ENCODE measurements at regions not wholly inside any gene's neighbourhood (a gene's known extent, or its start where the extent isn't known, plus 50 kb on each side); places are given as distances from the start of the nearest gene placed in this dataset.

DNA sequence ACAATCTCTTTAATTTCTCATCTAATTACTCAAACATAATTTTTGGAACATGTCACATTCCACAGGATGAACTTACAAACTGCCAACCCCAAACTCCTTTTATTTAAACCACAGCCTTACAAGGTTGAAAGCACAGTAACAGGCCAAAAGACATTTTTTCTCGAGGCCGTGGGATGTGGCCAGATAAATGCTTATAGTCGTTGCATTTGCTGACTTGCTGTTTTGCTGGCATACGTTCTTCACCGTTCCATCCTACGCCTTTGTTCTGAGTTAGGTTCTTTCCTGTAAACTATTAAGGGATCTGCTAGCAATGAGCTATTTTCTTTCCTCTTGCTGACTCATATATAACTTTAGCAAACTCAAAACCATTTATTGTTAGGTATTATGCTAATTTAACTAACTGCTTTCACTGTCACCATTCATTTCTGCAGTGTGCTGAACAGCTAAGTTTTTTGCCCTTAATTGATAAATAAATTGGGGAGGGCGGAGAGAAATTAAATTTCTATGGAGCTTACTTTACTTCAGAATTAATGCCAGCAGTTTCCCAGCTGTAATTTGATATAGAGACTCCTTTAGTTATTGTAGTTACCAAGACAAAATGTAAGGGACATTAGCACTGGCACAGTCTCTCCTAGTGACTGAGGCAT, 135.1 kb upstream of the PACRGL start:
- no peaks in the 10 kb centered on the region for H3K9me3 ChIP-seq (ENCODE audit: low read depth)
- no peak overlapping the region for H3K4me3 ChIP-seq
- H3K27ac ChIP-seq: no peak overlapping the region
- TF ChIP-seq, protein P1, sequence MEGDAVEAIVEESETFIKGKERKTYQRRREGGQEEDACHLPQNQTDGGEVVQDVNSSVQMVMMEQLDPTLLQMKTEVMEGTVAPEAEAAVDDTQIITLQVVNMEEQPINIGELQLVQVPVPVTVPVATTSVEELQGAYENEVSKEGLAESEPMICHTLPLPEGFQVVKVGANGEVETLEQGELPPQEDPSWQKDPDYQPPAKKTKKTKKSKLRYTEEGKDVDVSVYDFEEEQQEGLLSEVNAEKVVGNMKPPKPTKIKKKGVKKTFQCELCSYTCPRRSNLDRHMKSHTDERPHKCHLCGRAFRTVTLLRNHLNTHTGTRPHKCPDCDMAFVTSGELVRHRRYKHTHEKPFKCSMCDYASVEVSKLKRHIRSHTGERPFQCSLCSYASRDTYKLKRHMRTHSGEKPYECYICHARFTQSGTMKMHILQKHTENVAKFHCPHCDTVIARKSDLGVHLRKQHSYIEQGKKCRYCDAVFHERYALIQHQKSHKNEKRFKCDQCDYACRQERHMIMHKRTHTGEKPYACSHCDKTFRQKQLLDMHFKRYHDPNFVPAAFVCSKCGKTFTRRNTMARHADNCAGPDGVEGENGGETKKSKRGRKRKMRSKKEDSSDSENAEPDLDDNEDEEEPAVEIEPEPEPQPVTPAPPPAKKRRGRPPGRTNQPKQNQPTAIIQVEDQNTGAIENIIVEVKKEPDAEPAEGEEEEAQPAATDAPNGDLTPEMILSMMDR (IDR thresholded peaks at IDR 0.05; ENCODE audit: low read depth, low read length): no peak
- H3K4me1 ChIP-seq (ENCODE audit: low read depth): no peaks in the 10 kb centered on the region
- DNase-seq (ENCODE audit: low read depth in 1 of 2, low spot score in 1 of 2): peak in 1 of 2 donors; percentile 65
- peaks cover 47% of the 10 kb centered on the region for H3K36me3 ChIP-seq
- no peaks in the 10 kb centered on the region for H3K27me3 ChIP-seq

DNA sequence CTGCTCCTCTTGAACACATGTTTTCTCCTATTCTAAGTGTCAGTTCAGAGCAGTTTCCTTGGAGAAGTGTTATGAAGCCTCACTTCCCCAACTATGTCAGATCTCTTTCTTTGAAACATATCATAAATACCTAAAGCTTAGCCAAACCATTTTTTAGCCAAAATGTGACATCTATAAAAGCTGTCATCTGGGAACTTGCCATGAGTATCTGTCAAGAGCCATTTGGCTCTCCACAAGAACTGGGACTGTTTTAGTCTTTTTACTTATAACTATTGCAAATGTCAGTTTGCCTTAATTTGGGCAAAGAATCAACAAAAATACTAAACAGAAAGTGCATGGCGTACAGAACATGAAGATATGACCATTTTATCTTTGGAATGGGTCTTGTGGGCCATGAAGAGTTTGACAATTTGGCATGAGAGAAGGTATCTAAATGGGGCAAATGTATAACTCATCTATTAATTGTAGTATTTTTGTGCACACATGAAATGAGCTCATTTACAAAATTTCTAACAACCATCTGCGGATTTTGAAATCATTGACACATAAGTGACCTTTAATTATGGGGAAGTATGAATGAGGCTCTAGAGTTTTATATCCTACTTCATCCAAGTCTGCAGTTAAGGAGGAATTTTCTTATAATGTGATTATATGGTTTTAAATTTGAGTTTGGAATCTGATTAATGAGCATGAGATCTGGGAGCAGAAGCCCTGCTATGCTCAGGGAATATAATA, 129.1 kb upstream of the PACRGL start:
- DNase-seq (ENCODE audit: low read depth in 1 of 2, low spot score in 1 of 2): no peak
- no peaks in the 10 kb centered on the region for H3K9me3 ChIP-seq (ENCODE audit: low read depth)
- TF ChIP-seq, protein P1 (IDR thresholded peaks at IDR 0.05; ENCODE audit: low read depth, low read length): no peak
- no peak overlapping the region for H3K27ac ChIP-seq
- peaks cover 51% of the 10 kb centered on the region for H3K36me3 ChIP-seq
- H3K27me3 ChIP-seq: no peaks in the 10 kb centered on the region
- H3K4me3 ChIP-seq: no peak overlapping the region
- no peaks in the 10 kb centered on the region for H3K4me1 ChIP-seq (ENCODE audit: low read depth)

DNA sequence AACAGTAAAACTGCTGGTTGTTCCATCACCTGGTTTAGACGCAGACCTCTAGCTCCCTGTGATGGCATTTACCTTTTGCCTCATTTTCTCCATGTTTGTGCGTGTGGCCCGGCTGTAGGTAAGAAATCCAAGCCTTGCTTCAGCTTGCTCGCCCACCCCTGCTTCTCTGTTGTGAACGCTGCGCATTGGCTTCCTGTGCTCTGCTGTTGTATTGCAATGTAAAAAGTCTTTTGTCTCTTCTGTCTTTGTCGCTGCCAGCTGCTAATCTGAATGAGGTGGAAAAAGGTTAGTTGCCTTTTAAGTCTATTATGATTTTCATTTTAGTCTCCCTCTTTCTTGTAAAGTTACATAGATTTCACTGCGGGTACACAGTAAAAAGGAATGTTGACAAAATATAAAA, 127.3 kb upstream of the PACRGL start:
- no peak overlapping the region for H3K27ac ChIP-seq
- H3K4me3 ChIP-seq: no peak overlapping the region
- H3K27me3 ChIP-seq: no peaks in the 10 kb centered on the region
- H3K36me3 ChIP-seq: peaks cover 39% of the 10 kb centered on the region
- DNase-seq (ENCODE audit: low read depth in 1 of 2, low spot score in 1 of 2): no peak
- TF ChIP-seq, protein P1 (IDR thresholded peaks at IDR 0.05; ENCODE audit: low read depth, low read length): no peak
- no peaks in the 10 kb centered on the region for H3K9me3 ChIP-seq (ENCODE audit: low read depth)
- no peaks in the 10 kb centered on the region for H3K4me1 ChIP-seq (ENCODE audit: low read depth)

DNA sequence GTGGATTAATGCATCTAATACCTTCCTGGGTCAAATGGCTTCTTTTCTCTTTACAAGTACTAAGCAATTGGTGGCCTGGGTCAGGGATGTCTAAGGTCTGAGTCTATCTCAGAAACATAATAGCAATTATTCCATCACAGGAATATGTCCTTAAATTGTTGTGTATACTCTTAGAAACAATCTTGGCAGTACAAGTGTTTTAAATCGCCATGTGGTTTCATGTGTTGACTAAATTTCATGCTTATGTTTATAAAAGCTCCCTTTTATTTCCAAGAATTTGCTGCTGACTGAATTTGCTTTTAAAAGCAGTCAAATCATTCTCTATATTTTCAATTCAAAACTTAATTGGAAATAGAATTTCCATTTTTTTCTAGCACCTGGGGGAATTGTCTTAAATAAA, 125.3 kb upstream of the PACRGL start:
- Histone ChIP-seq H3K36me3 (peaks cover 21% of the 10 kb centered on the region), H3K4me1 (ENCODE audit: low read depth) (no peaks in the 10 kb centered on the region), H3K4me3 (no peak overlapping the region), H3K27ac (no peak overlapping the region), H3K9me3 (ENCODE audit: low read depth) (no peaks in the 10 kb centered on the region), H3K27me3 (no peaks in the 10 kb centered on the region)
- TF ChIP-seq, protein P1 (IDR thresholded peaks at IDR 0.05; ENCODE audit: low read depth, low read length): no peak
- no peak for DNase-seq (ENCODE audit: low read depth in 1 of 2, low spot score in 1 of 2)

DNA sequence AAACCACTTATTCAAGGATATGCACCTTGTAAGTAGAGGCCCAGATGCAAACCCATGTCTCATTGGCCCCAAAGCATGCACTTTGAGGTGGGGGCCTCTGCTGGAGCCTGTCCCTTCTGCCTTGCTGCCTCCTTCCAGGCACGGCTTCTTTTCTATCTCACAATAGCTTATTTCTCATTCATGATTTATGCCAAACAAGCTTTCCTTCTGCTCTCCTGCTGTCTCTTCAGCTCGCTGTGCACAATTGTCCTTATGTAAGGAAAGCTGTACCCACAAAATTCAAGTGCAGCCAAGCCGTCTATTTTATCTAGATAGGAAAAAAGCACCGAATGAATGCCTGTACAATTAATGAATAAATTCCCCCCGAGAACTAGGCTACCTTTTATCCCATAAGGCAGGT, 124.8 kb upstream of the PACRGL start:
- H3K4me3 ChIP-seq: no peak overlapping the region
- H3K4me1 ChIP-seq (ENCODE audit: low read depth): no peaks in the 10 kb centered on the region
- H3K9me3 ChIP-seq (ENCODE audit: low read depth): no peaks in the 10 kb centered on the region
- no peaks in the 10 kb centered on the region for H3K27me3 ChIP-seq
- TF ChIP-seq, protein P1 (IDR thresholded peaks at IDR 0.05; ENCODE audit: low read depth, low read length): no peak
- H3K27ac ChIP-seq: no peak overlapping the region
- peaks cover 17% of the 10 kb centered on the region for H3K36me3 ChIP-seq
- no peak for DNase-seq (ENCODE audit: low read depth in 1 of 2, low spot score in 1 of 2)
